NCI-H1105 treated with DMSO at 0.1 percent for 48 hours (cell line): ENCODE measurements at regions not wholly inside any gene's neighbourhood (a gene's known extent, or its start where the extent isn't known, plus 50 kb on each side); places are given as distances from the start of the nearest gene placed in this dataset.
A peak's percentile ranks its signal among the peaks of the same experiment; 100 is the strongest.
"Not testable (repeated sequence)": the region's sequence is repeated elsewhere in the genome, so short reads cannot be mapped to it uniquely, and the experiment has no call there.

Experiments
- DNase-seq: peaks from one replicate; lab custom pipeline; 2025; lab: John Stamatoyannopoulos, UW

- no peak for DNase-seq
Measured at GRCh38 chr4:13678186-13678924, 50.8 kb upstream of the BOD1L1 start.

GRCh38 chr4:13681570-13681969, 54.0 kb upstream of the BOD1L1 start:
- DNase-seq, result no peak

DNA sequence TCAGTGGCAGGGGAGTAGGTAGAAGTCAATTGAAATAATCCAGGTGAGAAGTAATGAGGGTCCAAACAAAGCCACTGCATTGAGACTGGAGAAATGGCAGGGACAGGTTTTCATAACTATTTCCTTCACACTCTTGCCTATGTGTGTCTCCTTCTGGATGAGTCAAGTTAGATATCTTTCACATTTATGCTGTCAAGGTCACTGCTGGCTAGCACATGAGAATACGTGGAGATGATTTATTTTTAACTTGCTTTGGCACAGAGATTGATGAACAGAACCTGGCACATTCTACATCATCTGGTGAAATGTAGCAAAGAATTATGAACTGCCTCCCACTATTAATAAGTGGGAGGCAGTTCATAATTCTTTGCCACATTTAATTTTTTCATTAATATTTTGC, 66.7 kb upstream of the BOD1L1 start:
- DNase-seq, result no peak

DNA sequence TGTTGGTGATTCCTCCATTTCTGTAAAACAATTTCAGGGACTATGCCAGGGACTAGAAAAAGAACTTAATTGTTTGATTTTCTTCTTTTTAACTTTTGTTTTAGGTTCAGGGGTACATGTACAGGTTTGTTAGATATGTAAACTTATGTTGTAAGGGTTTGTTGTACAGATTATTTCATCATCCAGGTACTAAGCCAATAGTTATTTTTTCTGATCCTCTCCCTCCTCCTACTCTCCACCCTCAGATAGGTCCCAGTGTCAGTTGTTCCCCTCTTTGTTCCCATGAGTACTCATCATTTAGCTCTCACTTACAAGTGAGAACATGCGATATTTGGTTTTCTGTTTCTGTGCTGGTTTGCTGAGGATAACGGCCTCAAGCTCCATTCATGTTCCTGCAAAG, 70.8 kb upstream of the BOD1L1 start:
- DNase-seq, result no peak

DNA sequence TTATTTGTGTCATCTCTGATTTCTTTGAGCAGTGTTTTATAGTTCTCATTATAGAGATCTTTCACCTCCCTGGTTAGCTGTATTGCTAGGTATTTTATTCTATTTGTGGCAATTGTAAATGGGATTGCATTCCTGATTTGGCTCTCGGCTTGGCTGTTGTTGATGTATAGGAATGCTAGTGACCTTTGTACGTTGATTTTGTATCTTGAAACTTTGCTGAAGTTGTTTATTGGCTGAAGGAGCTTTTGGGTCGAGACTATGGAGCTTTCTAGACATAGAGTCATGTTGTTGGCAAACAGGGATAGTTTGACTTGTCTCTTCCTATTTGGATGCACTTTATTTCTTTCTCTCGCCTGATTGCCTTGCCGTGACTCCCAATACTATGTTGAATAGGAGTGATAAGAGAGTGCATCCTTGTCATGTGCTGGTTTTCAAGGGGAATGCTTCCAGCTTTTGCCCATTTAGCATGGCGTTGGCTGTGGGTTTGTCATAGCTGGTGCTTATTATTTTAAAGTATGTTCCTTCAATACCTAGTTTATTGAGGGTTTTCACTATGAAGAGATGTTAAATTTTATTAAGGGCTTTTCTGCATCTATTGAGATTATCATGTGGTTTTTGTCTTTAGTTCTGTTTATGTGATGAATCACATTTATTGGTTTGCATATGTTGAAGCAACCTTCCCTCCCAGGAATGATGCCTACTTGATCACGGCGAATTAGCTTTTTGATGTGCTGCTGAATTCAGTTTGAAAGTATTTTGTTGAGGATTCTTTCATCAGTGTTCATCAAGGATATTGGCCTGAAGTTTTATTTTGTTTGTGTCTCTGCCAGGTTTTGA, 72.7 kb upstream of the BOD1L1 start:
- no peak for DNase-seq

GRCh38 chr4:13700858-13701140, 73.3 kb upstream of the BOD1L1 start:
- DNase-seq, result not testable (repeated sequence)

GRCh38 chr4:13701937-13702446, 74.5 kb upstream of the BOD1L1 start:
- DNase-seq, result no peak

- no peak for DNase-seq
Measured at GRCh38 chr4:13703096-13703495, 75.6 kb upstream of the BOD1L1 start.

GRCh38 chr4:13704035-13704434, 76.5 kb upstream of the BOD1L1 start:
- DNase-seq, result no peak

GRCh38 chr4:13704761-13705160, 77.2 kb upstream of the BOD1L1 start:
- DNase-seq, result no peak

GRCh38 chr4:13705521-13706041, 78.1 kb upstream of the BOD1L1 start:
- DNase-seq, result peak; percentile 52

DNA sequence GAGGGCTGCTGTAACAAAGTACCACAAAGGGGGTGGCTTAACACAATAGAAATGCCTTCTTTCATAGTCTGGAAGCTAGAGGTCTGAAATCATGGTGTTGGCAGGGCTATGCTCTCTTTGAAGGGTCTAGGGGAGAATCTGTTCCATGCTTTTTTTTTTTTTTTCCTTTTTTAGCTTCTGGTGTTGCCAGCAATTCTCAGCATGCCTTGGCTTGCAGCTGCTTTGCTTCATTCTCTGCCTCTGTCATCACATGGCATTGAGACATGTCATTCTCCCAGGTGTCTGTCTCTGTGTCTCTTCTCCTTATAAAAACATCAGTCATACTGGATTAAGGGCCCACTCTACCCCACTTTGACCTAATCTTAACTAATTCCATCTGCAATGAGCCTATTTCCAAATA, 78.6 kb upstream of the BOD1L1 start:
- peak; percentile 48 for DNase-seq

GRCh38 chr4:13706716-13707115, 79.2 kb upstream of the BOD1L1 start:
- DNase-seq, result no peak

GRCh38 chr4:13710246-13710885, 82.8 kb upstream of the BOD1L1 start:
- DNase-seq, result no peak

- DNase-seq, result peak; percentile 14
Measured at GRCh38 chr4:13711233-13711785, 83.8 kb upstream of the BOD1L1 start.

DNA sequence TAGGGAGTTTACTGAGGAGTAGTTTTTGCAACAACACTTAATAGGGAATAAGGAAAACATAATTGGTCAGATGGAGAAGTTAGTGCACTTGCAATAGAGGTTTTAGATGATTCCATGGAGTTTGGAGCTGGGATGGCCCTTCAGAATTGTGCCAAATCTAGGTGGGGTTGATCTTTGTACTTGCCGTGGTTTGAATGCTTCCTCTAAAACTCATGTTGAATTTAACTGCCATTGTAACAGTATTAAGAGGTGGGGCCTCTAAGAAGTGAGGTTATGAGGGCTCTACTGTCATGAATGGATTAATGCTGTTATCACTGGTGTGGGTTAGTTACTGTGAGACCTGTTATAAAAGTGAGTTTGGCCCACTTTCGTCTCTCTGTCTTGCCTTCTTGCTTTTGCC, 94.4 kb upstream of the BOD1L1 start:
- DNase-seq, result no peak

GRCh38 chr4:13722649-13723048, 95.1 kb upstream of the BOD1L1 start:
- DNase-seq, result no peak

DNA sequence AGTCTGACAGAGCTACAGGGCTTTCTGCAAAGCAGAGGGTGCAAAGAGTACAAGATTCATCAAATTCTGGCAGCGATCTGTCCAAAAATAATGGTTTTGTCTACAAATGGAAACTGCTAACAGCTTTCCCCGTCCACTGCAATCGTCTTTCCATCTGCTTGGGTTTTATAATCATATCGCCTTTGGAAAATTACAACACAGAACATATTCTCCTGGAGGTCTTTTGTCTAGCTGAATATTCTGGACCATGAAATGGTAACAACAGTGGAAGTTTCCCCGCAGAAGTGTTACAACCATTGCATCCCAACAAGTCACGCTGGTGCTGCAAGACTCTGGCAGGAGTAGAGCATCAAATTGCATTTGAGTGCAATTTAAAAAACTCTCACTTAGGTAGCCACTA, 101.2 kb upstream of the BOD1L1 start:
- DNase-seq, result no peak

DNA sequence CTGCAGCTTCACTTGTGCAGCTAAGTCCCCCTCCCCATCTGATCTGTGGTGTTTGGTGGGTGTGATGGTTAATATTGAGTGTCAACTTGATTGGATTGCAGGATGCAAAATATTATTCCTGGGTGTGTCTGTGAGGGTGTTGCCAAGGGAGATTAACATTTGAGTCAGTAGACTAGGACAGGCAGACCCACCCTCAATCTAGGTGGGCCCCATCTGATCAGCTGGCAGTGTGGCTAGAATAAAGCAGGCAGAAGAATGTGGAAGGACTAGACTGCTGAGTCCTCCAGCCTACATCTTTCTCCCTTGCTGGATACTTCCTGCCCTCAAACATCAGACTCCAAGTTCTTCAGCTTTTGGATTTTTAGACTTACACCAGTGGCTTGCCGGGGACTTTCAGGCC, 103.5 kb upstream of the BOD1L1 start:
- DNase-seq, result no peak

DNA sequence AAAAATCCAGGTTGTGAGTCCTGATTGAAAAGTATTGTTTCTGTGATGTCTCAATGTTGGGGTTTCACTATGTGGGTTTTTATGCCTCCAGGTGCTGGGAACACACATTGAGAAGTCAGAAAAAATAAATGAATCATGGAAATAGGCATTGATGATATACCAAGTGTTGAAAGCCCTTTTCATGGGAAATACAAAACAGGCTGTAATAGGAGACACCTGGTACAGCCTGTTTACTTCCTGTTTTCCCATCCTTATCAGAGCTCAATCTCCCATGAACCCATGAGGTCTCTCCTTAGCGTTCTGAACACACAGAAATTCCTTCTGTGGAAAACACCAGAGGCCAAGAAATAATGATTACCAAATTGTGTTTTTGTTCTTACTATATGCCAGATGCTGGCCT, 106.3 kb upstream of the BOD1L1 start:
- DNase-seq, result no peak

- no peak for DNase-seq
Measured at GRCh38 chr4:13750594-13750993, 123.1 kb upstream of the BOD1L1 start.

DNA sequence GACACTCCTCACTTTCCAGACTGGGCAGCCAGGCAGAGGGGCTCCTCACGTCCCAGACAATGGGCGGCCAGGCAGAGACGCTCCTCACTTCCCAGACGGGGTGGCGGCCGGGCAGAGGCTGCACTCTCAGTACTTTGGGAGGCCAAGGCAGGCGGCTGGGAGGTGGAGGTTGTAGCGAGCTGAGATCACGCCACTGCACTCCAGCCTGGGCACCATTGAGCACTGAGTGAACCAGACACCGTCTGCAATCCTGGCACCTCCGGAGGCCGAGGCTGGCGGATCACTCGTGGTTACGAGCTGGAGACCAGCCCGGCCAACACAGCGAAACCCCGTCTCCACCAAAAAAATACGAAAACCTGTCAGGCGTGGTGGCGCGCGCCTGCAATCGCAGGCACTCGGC, 134.1 kb upstream of the BOD1L1 start:
- DNase-seq, result not testable (repeated sequence)
